ENCODE measurements at regions not wholly inside any gene's neighbourhood (a gene's known extent, or its start where the extent isn't known, plus 50 kb on each side); places are given as distances from the start of the nearest gene placed in this dataset.

DNA sequence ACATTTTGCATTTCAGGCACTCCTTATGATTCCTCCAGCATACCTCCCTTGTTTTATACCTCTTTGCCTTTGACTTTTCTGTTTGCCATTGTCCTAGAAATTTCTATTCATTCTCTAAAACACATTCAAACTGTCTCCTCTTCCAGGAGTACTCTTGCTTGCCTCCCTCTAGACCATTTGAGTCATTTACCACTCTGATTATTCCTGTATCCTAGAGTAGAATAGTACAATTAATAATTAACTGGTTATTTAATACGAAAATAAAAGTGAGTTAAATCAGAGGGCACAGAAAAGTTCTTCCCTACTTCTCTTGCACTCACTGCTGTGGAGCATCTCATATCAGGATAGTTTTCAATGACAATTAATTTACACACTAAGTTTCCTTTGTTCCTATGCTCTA lies 290.2 kb upstream of the RORA start:
- H3K9me3 ChIP-seq: no peaks in the 10 kb centered on the region
- no peak for DNase-seq
- H3K27me3 ChIP-seq: no peaks in the 10 kb centered on the region
- no peaks in the 10 kb centered on the region for H3K4me1 ChIP-seq
- H3K36me3 ChIP-seq: no peaks in the 10 kb centered on the region
- H3K27ac ChIP-seq: no peak overlapping the region
- no peak overlapping the region for H3K4me3 ChIP-seq (replicated peaks in 1 of 3)
- intact Hi-C loops (cut with DNase I): no loop called here
- TF ChIP-seq CTCF (IDR thresholded peaks at IDR 0.05) (no peak), POLR2A (IDR thresholded peaks at IDR 0.05) (no peak)
- WGBS, 2 donors: 85 to 94% methylated on average over 1 of the region's 1 CpG

DNA sequence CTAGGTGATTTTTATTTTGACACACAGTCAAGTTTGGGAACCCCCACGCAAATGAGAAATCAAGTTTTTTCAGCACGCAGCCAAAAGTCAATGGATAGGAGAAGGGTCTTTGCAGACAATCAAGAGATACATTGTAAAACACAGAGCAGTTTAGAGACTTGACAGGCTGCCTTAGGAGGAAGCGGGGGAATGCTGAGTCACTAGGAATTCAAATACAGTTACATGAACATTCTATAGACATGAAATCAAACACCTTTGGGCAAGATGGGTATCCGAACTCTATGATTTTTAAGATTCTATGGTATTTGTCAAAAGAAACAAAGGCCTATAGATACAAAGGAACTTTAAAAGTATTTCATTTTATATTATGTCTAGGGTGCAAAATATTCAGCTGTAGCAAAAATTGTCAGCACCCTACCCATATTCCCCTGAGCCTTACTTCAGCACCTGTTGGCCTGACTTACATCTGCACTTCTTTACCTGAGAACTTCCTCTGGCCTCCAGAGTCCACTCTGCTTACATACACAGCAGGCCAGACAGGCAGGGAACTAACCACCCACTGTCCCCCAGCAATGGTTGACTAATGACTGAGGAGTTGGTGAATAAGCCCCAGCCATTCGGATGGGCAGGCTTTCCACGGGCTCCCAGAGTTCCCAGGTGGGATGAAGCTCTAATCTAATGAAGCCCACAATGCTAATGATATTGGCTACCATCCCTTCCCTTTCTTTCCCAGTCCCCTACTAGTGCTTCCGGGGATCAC lies 289.3 kb upstream of the RORA start:
- Histone ChIP-seq H3K9me3 (no peaks in the 10 kb centered on the region), H3K27ac (no peak overlapping the region), H3K36me3 (no peaks in the 10 kb centered on the region), H3K4me1 (no peaks in the 10 kb centered on the region), H3K4me3 (replicated peaks in 1 of 3) (no peak overlapping the region), H3K27me3 (no peaks in the 10 kb centered on the region)
- 92 to 95% methylated on average over 7 of the region's 7 CpGs for WGBS, 2 donors
- DNase-seq: no peak
- intact Hi-C loops (cut with DNase I): no loop called here
- TF ChIP-seq CTCF (IDR thresholded peaks at IDR 0.05): no peak

DNA sequence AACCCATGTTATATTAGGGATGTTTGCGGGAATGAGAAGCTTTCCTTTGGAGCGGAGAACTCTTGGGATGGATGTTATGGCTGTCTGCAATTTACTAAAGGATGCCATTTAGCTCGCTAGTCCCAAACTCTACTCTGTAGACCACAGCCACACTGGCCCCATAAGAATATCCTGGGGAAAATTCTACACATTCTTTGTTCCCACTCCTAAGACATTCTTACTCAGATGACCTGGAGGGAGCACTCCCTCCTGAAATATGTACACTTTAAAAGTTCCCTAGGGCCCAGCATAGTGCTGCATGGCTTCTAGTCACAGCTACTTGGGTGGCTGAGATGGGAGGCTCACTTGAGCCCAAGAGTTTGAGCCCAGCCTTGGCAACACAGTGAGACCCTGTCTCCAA lies 288.7 kb upstream of the RORA start:
- Histone ChIP-seq H3K4me1 (no peaks in the 10 kb centered on the region), H3K9me3 (no peaks in the 10 kb centered on the region), H3K27me3 (no peaks in the 10 kb centered on the region), H3K4me3 (replicated peaks in 1 of 3) (no peak overlapping the region), H3K27ac (no peak overlapping the region), H3K36me3 (no peaks in the 10 kb centered on the region)
- TF ChIP-seq POLR2A (IDR thresholded peaks at IDR 0.05) (no peak), CTCF (IDR thresholded peaks at IDR 0.05) (no peak)
- DNase-seq: no peak
- WGBS, 2 donors: 92 to 98% methylated on average over 3 of the region's 3 CpGs
- intact Hi-C loops (cut with DNase I): no loop called here

- Histone ChIP-seq H3K9me3 (no peaks in the 10 kb centered on the region), H3K4me1 (no peaks in the 10 kb centered on the region), H3K36me3 (no peaks in the 10 kb centered on the region), H3K4me3 (replicated peaks in 1 of 3) (no peak overlapping the region), H3K27ac (no peak overlapping the region), H3K27me3 (no peaks in the 10 kb centered on the region)
- TF ChIP-seq CTCF (IDR thresholded peaks at IDR 0.05) (no peak), POLR2A (IDR thresholded peaks at IDR 0.05) (no peak)
- intact Hi-C loops (cut with DNase I): no loop called here
- DNase-seq: no peak
Measured at GRCh38 chr15:61517335-61517734, 288.2 kb upstream of the RORA start.

DNA sequence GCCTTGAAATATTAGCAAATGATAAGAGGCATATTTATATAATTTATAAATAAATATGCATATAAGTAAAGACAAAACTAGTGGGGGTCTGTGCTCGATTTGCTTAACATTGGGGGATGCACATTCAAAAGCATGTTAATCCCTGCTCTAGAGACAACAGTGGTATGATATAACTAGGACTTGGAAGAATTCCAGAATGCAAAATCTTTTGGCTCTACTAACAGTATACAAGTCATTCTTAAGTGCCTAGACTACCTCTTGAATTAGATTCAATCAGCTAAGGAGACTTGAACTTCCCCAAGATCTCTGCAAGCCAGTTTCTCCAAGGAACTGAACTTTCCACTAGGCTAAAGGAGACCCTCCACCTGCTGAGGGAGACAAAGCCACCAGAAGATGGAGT lies 282.7 kb upstream of the RORA start:
- intact Hi-C loops (cut with DNase I): no loop called here
- TF ChIP-seq POLR2A (IDR thresholded peaks at IDR 0.05) (no peak), CTCF (IDR thresholded peaks at IDR 0.05) (no peak)
- DNase-seq: no peak
- no peaks in the 10 kb centered on the region for H3K9me3 ChIP-seq
- 68 to 76% methylated on average over 1 of the region's 1 CpG for WGBS, 2 donors
- no peak overlapping the region for H3K4me3 ChIP-seq (replicated peaks in 1 of 3)
- no peaks in the 10 kb centered on the region for H3K36me3 ChIP-seq
- H3K4me1 ChIP-seq: peaks cover 0 to 7% of the 10 kb centered on the region in 2 donors
- no peak overlapping the region for H3K27ac ChIP-seq
- no peaks in the 10 kb centered on the region for H3K27me3 ChIP-seq
